ENCODE measurements at regions not wholly inside any gene's neighbourhood (a gene's known extent, or its start where the extent isn't known, plus 50 kb on each side); places are given as distances from the start of the nearest gene placed in this dataset.
"Not testable (repeated sequence)": the region's sequence is repeated elsewhere in the genome, so short reads cannot be mapped to it uniquely, and the experiment has no call there.

- DNase-seq (ENCODE audit: low read depth): no peak
- H3K4me3 ChIP-seq (ENCODE audit: low read length): no peak overlapping the region
Measured at GRCh38 chr7:118877187-118877586, 652.7 kb downstream of the ANKRD7 start.

GRCh38 chr7:118878336-118878735 is 653.8 kb downstream of the ANKRD7 start:
- no peak overlapping the region for H3K4me3 ChIP-seq (ENCODE audit: low read length)
- DNase-seq (ENCODE audit: low read depth): no peak
- no peak for TF ChIP-seq CTCF (conservative IDR thresholded peaks at IDR 0.05; ENCODE audit: low read length)

More at GRCh38 chr7:118877187-118877586, 652.7 kb downstream of the ANKRD7 start:
- TF ChIP-seq CTCF (conservative IDR thresholded peaks at IDR 0.05; ENCODE audit: low read length): no peak

- no peak overlapping the region for H3K4me3 ChIP-seq (ENCODE audit: low read length)
- no peak for TF ChIP-seq CTCF (conservative IDR thresholded peaks at IDR 0.05; ENCODE audit: low read length)
Measured at GRCh38 chr7:118898284-118898683, 673.8 kb downstream of the ANKRD7 start.

GRCh38 chr7:118902600-118902999 is 678.1 kb downstream of the ANKRD7 start:
- no peak for DNase-seq (ENCODE audit: low read depth)
- TF ChIP-seq CTCF (conservative IDR thresholded peaks at IDR 0.05; ENCODE audit: low read length): no peak
- H3K4me3 ChIP-seq (ENCODE audit: low read length): no peak overlapping the region

More at GRCh38 chr7:118898284-118898683, 673.8 kb downstream of the ANKRD7 start:
- no peak for DNase-seq (ENCODE audit: low read depth)

- DNase-seq (ENCODE audit: low read depth): no peak
- TF ChIP-seq CTCF (conservative IDR thresholded peaks at IDR 0.05; ENCODE audit: low read length): no peak
- H3K4me3 ChIP-seq (ENCODE audit: low read length): no peak overlapping the region
Measured at GRCh38 chr7:118907911-118908527, 683.5 kb downstream of the ANKRD7 start.

GRCh38 chr7:118916120-118916519 is 691.6 kb downstream of the ANKRD7 start:
- H3K4me3 ChIP-seq (ENCODE audit: low read length); DNase-seq (ENCODE audit: low read depth): not testable (repeated sequence)

- H3K4me3 ChIP-seq (ENCODE audit: low read length): no peak overlapping the region
- no peak for TF ChIP-seq CTCF (conservative IDR thresholded peaks at IDR 0.05; ENCODE audit: low read length)
- no peak for DNase-seq (ENCODE audit: low read depth)
Measured at GRCh38 chr7:118918556-118918955, 694.1 kb downstream of the ANKRD7 start.
